HEK293 (cell line): ENCODE measurements at regions not wholly inside any gene's neighbourhood (a gene's known extent, or its start where the extent isn't known, plus 50 kb on each side); places are given as distances from the start of the nearest gene placed in this dataset.

Experiments
- FEZF1 ChIP-seq: fragments of 450-650 bp; formaldehyde crosslinking; IDR thresholded peaks from 2 replicates; pipeline ENCODE4 v1.5.1; 2016; ENCODE audit warnings: missing biosample characterization, missing genetic modification characterization
- GLI2 ChIP-seq: fragments of 450-650 bp; formaldehyde crosslinking; IDR thresholded peaks from 2 replicates; pipeline ENCODE4; 2017; ENCODE audit warnings: missing biosample characterization, missing genetic modification characterization, low read depth, borderline replicate concordance
- KLF7 ChIP-seq: fragments of 450-650 bp; formaldehyde crosslinking; IDR thresholded peaks from 2 replicates; pipeline ENCODE4 v1.5.1; 2016; ENCODE audit warnings: missing biosample characterization, missing genetic modification characterization, borderline replicate concordance
- SETDB1 ChIP-seq: IDR thresholded peaks from one replicate; pipeline ENCODE4 v1.6.1; 2017; ENCODE audit warnings: mild to moderate bottlenecking, low read length, moderate library complexity, mixed read lengths; ENCODE audit not compliant: insufficient read length
- ZNF114 ChIP-seq: fragments of 450-650 bp; formaldehyde crosslinking; IDR thresholded peaks from 2 replicates; pipeline ENCODE4 v1.5.0; 2017; ENCODE audit warnings: missing biosample characterization, missing genetic modification characterization
- ZNF146 ChIP-seq: fragments of 450-650 bp; formaldehyde crosslinking; IDR thresholded peaks from 2 replicates; pipeline ENCODE4 v1.5.1; 2016; ENCODE audit warnings: missing biosample characterization, missing genetic modification characterization
- ZNF274 ChIP-seq, 2 experiments: fragments of 200-500 bp in 1 of 2; fragments of 450-650 bp in 1 of 2; sonication (Bioruptor generic) in 1 of 2; formaldehyde crosslinking in 1 of 2; IDR thresholded peaks; 2 replicates each; pipeline versions ENCODE4 v1.5.1 to v1.6.1; 2014 to 2016; ENCODE audit warnings: borderline replicate concordance in 1 of 2, inconsistent platforms in 1 of 2, low read length in 1 of 2, missing biosample characterization in 1 of 2, missing genetic modification characterization in 1 of 2
- ZNF311 ChIP-seq: fragments of 450-650 bp; formaldehyde crosslinking; IDR thresholded peaks from 2 replicates; pipeline ENCODE4 v1.5.1; 2017; ENCODE audit warnings: missing biosample characterization, missing genetic modification characterization, borderline replicate concordance
- ZNF626 ChIP-seq: fragments of 450-650 bp; sonication (Bioruptor Pico); formaldehyde crosslinking; IDR thresholded peaks from 2 replicates; pipeline ENCODE4 v1.5.1; 2018; ENCODE audit warnings: missing biosample characterization, missing genetic modification characterization, inconsistent platforms
- ZSCAN30 ChIP-seq: fragments of 450-650 bp; IDR thresholded peaks from 2 replicates; pipeline ENCODE4 v1.5.1; 2018; ENCODE audit warnings: missing biosample characterization, mild to moderate bottlenecking, missing genetic modification characterization, moderate library complexity
- TF ChIP-seq, protein P1 (sequence below): fragments of 450-650 bp; formaldehyde crosslinking; IDR thresholded peaks from 2 replicates; pipeline ENCODE4 v1.5.1; 2016; ENCODE audit warnings: missing biosample characterization, missing genetic modification characterization
- TF ChIP-seq, protein P2 (sequence below): fragments of 450-650 bp; IDR thresholded peaks from 2 replicates; pipeline ENCODE4 v1.5.1; 2018; ENCODE audit warnings: missing biosample characterization, missing genetic modification characterization
- TF ChIP-seq, protein P3 (sequence below): fragments of 450-650 bp; formaldehyde crosslinking; IDR thresholded peaks from 2 replicates; pipeline ENCODE4 v1.5.1; 2016; ENCODE audit warnings: missing biosample characterization, missing genetic modification characterization

DNA sequence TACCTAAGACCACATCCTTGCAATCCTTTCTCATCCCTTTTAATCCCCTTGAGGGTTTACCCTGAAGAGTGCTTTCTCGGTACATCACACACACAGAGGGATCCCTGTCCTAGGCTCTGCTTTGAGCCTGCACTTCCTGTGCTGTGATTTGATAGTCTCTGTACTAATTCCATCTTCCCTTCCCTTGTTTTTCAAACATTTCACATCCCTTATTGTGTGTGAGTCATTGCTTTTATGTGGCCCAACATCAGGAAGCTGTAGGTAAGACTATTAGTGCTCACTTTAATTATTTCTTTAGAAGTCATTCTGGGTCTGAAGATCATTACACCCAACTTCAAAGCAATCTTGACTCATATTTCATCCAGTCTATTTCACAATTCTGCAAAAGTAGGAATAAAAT lies 57.2 kb upstream of the ANKEF1 start:
- TF ChIP-seq, protein P1, sequence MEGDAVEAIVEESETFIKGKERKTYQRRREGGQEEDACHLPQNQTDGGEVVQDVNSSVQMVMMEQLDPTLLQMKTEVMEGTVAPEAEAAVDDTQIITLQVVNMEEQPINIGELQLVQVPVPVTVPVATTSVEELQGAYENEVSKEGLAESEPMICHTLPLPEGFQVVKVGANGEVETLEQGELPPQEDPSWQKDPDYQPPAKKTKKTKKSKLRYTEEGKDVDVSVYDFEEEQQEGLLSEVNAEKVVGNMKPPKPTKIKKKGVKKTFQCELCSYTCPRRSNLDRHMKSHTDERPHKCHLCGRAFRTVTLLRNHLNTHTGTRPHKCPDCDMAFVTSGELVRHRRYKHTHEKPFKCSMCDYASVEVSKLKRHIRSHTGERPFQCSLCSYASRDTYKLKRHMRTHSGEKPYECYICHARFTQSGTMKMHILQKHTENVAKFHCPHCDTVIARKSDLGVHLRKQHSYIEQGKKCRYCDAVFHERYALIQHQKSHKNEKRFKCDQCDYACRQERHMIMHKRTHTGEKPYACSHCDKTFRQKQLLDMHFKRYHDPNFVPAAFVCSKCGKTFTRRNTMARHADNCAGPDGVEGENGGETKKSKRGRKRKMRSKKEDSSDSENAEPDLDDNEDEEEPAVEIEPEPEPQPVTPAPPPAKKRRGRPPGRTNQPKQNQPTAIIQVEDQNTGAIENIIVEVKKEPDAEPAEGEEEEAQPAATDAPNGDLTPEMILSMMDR = no peak
- no peak for TF ChIP-seq FEZF1 (tag by site-specific recombination)
- no peak for TF ChIP-seq ZSCAN30 (tag by site-specific recombination)
- TF ChIP-seq, protein P2, sequence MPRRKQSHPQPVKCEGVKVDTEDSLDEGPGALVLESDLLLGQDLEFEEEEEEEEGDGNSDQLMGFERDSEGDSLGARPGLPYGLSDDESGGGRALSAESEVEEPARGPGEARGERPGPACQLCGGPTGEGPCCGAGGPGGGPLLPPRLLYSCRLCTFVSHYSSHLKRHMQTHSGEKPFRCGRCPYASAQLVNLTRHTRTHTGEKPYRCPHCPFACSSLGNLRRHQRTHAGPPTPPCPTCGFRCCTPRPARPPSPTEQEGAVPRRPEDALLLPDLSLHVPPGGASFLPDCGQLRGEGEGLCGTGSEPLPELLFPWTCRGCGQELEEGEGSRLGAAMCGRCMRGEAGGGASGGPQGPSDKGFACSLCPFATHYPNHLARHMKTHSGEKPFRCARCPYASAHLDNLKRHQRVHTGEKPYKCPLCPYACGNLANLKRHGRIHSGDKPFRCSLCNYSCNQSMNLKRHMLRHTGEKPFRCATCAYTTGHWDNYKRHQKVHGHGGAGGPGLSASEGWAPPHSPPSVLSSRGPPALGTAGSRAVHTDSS (tag by site-specific recombination) = no peak
- TF ChIP-seq, protein P3, sequence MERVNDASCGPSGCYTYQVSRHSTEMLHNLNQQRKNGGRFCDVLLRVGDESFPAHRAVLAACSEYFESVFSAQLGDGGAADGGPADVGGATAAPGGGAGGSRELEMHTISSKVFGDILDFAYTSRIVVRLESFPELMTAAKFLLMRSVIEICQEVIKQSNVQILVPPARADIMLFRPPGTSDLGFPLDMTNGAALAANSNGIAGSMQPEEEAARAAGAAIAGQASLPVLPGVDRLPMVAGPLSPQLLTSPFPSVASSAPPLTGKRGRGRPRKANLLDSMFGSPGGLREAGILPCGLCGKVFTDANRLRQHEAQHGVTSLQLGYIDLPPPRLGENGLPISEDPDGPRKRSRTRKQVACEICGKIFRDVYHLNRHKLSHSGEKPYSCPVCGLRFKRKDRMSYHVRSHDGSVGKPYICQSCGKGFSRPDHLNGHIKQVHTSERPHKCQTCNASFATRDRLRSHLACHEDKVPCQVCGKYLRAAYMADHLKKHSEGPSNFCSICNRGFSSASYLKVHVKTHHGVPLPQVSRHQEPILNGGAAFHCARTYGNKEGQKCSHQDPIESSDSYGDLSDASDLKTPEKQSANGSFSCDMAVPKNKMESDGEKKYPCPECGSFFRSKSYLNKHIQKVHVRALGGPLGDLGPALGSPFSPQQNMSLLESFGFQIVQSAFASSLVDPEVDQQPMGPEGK (tag by site-specific recombination) = no peak
- TF ChIP-seq ZNF311 (tag by site-specific recombination) = no peak
- TF ChIP-seq ZNF114 (tag by site-specific recombination) = no peak
- TF ChIP-seq GLI2 (tag by site-specific recombination) = no peak
- TF ChIP-seq ZNF146 (tag by site-specific recombination) = no peak
- no peak for TF ChIP-seq KLF7 (tag by site-specific recombination)
- TF ChIP-seq ZNF274 (IDR thresholded peaks at IDR 0.05; ENCODE audit: low read length) = no peak
- no peak for TF ChIP-seq ZNF274 (tag by site-specific recombination; IDR thresholded peaks at IDR 0.05; ENCODE audit: borderline replicate concordance)
- no peak for TF ChIP-seq SETDB1
- no peak for TF ChIP-seq ZNF626 (tag by site-specific recombination)
